HG03442 (cell line): ENCODE measurements at regions not wholly inside any gene's neighbourhood (a gene's known extent, or its start where the extent isn't known, plus 50 kb on each side); places are given as distances from the start of the nearest gene placed in this dataset.

Source experiments
- ATAC-seq: cut with Tn5 transposase; IDR thresholded peaks from one replicate; pipeline ENCODE4 v1.9.1; 2021; ENCODE audit warnings: mild to moderate bottlenecking, moderate library complexity; ENCODE audit not compliant: unreplicated experiment

GRCh38 chr13:50713523-50714248 lies 129.8 kb downstream of the DLEU7 start:
- ATAC-seq = peak; percentile 63

DNA sequence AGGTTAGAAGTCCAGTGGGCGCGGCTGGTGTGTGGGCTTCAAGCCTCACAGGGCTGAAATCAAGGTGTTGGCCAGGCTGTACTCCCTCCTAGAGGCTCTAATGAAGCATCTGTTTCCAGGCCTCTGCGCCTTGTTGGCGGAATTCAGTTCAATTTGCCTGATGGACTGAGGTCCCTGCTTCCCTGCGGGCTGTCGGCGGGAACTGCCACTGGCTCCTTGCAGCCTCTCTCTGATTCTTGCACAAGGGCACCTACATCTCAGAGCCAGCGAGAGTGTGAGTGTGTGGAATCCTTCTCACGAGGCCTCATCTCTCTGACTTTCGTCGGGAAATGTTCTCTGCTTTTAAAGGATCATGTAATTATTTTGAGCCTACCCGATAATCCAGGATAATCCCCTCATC lies 128.6 kb downstream of the DLEU7 start:
- no peak for ATAC-seq

- no peak for ATAC-seq
These were observed 127.9 kb downstream of the DLEU7 start for GRCh38 chr13:50715402-50716146.

DNA sequence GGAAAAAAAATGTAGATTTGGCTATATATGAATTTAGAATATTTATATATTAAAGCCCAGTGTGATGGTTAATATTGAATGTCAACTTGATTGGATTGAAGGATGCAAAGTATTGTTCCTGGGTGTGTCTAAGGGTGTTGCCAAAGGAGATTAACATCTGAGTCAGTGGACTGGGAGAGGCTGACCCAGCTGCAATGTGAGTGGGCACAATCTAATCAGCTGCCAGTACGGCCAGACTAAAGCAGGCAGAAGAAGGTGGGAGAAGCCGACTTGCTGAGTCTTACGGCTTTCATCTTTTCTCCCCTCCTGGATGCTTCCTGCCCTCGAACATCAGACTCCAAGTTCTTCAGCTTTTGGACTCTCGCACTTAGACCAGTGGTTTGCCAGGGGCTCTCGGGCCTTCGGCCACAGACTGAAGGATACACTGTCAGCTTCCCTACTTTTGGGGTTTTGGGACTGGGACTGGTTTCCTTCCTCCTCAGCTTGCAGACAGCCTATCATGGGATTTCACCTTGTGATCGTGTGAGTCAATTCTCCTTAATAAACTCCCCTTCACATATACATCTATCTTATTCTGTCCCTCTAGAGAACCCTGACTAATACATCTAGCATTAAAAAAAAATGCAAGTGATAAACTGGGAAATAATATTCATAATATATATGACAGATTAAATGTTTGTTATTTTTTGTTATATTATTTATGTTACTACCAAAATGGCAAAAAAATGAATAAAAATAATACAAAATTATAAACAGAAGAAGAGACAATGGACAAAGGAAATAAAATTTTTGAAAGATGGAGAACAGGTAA lies 122.4 kb downstream of the DLEU7 start:
- no peak for ATAC-seq

- ATAC-seq = no peak
These were observed 121.9 kb downstream of the DLEU7 start for GRCh38 chr13:50721672-50721992.

- no peak for ATAC-seq
These were observed 120.9 kb downstream of the DLEU7 start for GRCh38 chr13:50722440-50723125.

GRCh38 chr13:50724438-50724837 lies 119.1 kb downstream of the DLEU7 start:
- no peak for ATAC-seq

DNA sequence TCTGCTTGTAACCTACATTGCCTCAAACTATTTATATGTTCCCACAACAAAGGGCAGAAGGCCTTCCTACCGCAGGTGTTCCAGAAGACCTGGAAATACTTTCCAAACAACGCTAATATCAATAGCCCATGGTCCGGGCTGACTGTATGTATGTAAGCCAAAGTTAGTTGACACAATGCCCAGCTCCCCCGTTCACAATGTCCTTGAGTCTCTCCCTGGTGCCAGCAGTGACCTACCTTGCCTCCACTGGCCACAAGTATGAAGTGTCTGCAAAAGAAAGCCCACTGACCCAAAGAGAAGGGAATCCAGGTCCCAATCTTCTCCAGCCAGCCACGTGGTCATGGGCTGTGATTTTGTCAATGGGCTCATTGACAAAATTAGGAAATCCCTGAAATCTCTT lies 118.6 kb downstream of the DLEU7 start:
- ATAC-seq = no peak

GRCh38 chr13:50726164-50726563 lies 117.3 kb downstream of the DLEU7 start:
- no peak for ATAC-seq

- ATAC-seq = no peak
These were observed 114.3 kb downstream of the DLEU7 start for GRCh38 chr13:50729177-50729576.

- no peak for ATAC-seq
These were observed 112.8 kb downstream of the DLEU7 start for GRCh38 chr13:50730496-50731351.

GRCh38 chr13:50731400-50731799 lies 112.1 kb downstream of the DLEU7 start:
- no peak for ATAC-seq

GRCh38 chr13:50732712-50733111 lies 110.8 kb downstream of the DLEU7 start:
- ATAC-seq = no peak

GRCh38 chr13:50733392-50733791 lies 110.1 kb downstream of the DLEU7 start:
- no peak for ATAC-seq

DNA sequence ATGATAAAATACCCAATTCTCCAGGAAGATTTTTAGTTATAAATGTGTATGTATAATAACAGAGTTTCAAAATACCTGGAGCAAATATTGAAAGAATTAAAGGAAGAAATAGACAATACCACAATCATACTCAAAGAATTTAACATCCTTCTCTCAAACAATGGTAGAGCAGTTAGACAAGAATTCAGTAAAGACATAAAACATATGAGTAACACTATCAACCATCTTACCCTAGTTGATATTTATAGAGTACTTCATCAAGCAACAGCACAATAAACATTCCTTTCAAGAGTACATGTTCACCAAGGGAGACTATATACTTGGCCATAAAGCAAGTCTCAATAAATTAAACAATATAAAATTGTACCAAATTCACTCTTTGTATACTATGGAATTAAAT lies 108.4 kb downstream of the DLEU7 start:
- ATAC-seq = no peak

DNA sequence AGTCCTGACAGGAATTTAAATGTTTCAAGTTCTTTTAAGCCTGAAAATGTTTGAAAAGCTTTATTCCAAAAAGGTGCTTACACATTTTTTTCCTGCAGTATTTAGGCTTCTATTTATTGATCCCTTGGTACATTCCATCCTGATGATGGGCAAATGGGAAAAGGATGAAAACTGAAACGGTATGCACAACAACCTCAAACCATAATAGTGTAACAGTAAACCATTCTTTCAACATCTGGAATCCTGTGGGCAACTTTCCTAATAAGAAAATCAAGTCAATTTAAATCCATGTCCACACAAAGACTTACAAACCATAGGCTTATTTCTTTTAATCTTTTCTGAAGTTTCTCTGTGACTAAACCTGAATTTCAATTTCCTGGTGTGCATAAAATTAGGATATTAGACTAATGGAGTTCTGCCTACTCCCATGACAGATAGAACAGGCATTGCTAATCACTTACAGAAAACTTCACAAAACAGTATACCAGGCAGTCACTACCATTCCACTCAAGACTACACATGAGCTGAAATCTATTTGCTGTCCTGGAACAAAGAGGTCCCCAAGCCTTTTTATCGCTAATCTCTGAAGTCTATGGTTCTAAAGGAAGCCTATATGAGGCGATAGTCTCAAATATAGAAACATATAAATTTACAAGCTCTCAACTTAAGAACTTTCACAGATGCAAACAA lies 103.3 kb downstream of the DLEU7 start:
- no peak for ATAC-seq

DNA sequence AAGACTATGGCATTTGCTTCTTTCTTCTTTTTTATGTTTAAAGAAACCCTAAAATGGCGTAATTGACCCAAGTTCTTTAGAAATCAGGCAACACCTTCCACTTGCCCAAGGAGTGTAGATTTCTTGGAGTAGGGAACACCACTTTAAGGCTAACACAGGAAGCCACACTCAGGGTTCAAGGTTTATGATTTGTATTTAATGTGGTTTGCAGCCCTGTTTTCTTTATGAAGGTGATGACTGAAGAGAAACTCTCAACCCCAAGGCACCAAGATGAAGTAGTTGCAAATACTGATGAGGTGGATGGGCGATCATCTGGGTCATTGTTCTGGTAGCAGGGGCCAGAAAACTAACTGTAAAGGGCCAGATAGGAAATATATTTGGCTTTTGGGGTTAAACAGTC lies 101.1 kb downstream of the DLEU7 start:
- no peak for ATAC-seq

DNA sequence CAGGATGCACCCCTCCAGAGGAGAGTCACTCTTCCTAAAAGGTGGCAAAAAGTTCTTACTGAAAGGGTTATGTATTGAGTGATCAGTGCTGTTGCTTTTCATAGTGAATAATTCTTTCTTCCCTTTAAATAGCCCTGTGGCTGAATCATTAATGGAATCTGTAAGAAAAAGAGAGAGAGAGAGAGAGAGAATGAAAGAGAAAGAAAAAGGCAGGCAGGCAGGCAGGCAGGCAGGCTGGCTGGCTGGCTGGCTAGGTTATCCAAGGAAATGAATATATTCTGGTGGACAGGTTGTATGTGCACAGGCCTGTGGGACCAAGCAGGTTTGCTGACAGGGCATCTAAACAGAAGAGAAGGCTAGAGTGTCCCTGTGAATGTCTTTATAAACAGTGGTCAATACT lies 100.5 kb downstream of the DLEU7 start:
- no peak for ATAC-seq

GRCh38 chr13:50744116-50744660 lies 99.3 kb downstream of the DLEU7 start:
- no peak for ATAC-seq
